Body of pancreas (tissue), 4 donors: ENCODE measurements at regions not wholly inside any gene's neighbourhood (a gene's known extent, or its start where the extent isn't known, plus 50 kb on each side); places are given as distances from the start of the nearest gene placed in this dataset.

Experiments
- ATAC-seq: fragments of 150-250 bp; one replicate; pipeline ENCODE4 v1.9.1; 2016
- DNase-seq, 4 donors: peaks; one replicate each; pipeline ENCODE4 v3.0.0-alpha.2; 2019
- H3K27ac ChIP-seq, 4 donors: fragments of 200-600 bp; sonication (generic); 1 replicate in 3 of 4; 2 replicates in 1 of 4; pipeline versions ENCODE4 v1.5.1 to v1.6.1; 2016 to 2019; ENCODE audit warnings: mild to moderate bottlenecking in 1 of 4, mixed read lengths in 1 of 4, moderate library complexity in 1 of 4
- H3K27me3 ChIP-seq, 2 donors: fragments of 200-600 bp; sonication (generic); one replicate each; pipeline ENCODE4 v1.6.0; 2016; ENCODE audit warnings: mild to moderate bottlenecking in 1 of 2
- H3K36me3 ChIP-seq, 2 donors: fragments of 200-600 bp; sonication (generic); replicated peaks in 1 of 2; 2 replicates each; pipeline ENCODE4 v1.5.1; 2016; ENCODE audit warnings: low read depth in 2 of 2; ENCODE audit not compliant: insufficient read depth in 1 of 2
- H3K4me1 ChIP-seq: fragments of 200-600 bp; sonication (generic); one replicate; pipeline ENCODE4 v1.6.0; 2016
- H3K4me3 ChIP-seq, 2 donors: fragments of 200-600 bp; sonication (generic); 1 replicate in 1 of 2; 2 replicates in 1 of 2; pipeline ENCODE4 v1.5.1; 2016 to 2019
- H3K9me3 ChIP-seq, 3 donors: fragments of 200-600 bp; sonication (generic); 1 replicate in 2 of 3; 2 replicates in 1 of 3; pipeline ENCODE4 v1.5.1; 2016
- CTCF ChIP-seq, 7 experiments: fragments of 450-650 bp in 4 of 7; fragments of 200-600 bp in 3 of 7; sonication (generic) in 3 of 7; IDR thresholded peaks; one replicate each; pipeline ENCODE4 v1.5.1; 2016 to 2019; ENCODE audit warnings: antibody characterized with exemption in 7 of 7
- POLR2A ChIP-seq, 3 donors: fragments of 450-650 bp; IDR thresholded peaks; one replicate each; pipeline ENCODE4 v1.6.1; 2016; ENCODE audit warnings: antibody characterized with exemption in 3 of 3, mild to moderate bottlenecking in 2 of 3
- WGBS, 2 donors: methylation state at CpG; one replicate each; pipeline ENCODE4 v1.1.5; 2017; 5-methylcytosine and 5-hydroxymethylcytosine counted together
- intact Hi-C: fragments of 100-400 bp; cut with DNase I; formaldehyde crosslinking; loops from one replicate; pipeline ENCODE4 v1.15.1; 2023

GRCh38 chr12:107986183-107986582 lies 142.9 kb upstream of the WSCD2 start:
- Histone ChIP-seq H3K27ac (no peak overlapping the region), H3K9me3 (no peaks in the 10 kb centered on the region), H3K4me1 (no peaks in the 10 kb centered on the region), H3K4me3 (no peak overlapping the region), H3K36me3 (no peaks in the 10 kb centered on the region), H3K27me3 (no peaks in the 10 kb centered on the region)
- DNase-seq (no peak), ATAC-seq (no peak)
- intact Hi-C loops = no loop called here
- no peak for TF ChIP-seq CTCF (IDR thresholded peaks at IDR 0.05)
- TF ChIP-seq POLR2A (IDR thresholded peaks at IDR 0.05) = no peak
- WGBS, 2 donors = 18 to 25% methylated on average over 1 of the region's 1 CpG

GRCh38 chr12:107990325-107990724 lies 138.8 kb upstream of the WSCD2 start:
- Histone ChIP-seq H3K27ac (no peak overlapping the region), H3K4me1 (no peaks in the 10 kb centered on the region), H3K9me3 (no peaks in the 10 kb centered on the region), H3K4me3 (no peak overlapping the region), H3K36me3 (no peaks in the 10 kb centered on the region), H3K27me3 (no peaks in the 10 kb centered on the region)
- intact Hi-C loops = no loop called here
- ATAC-seq = no peak
- TF ChIP-seq CTCF (IDR thresholded peaks at IDR 0.05) (peak in 6 of 7 experiments; percentile 7 to 58 (median 42)), POLR2A (IDR thresholded peaks at IDR 0.05) (no peak)
- DNase-seq = peak in 3 of 4 donors; percentile 19 to 55 (median 35)
- 3 to 4% methylated on average over 2 of the region's 2 CpGs for WGBS, 2 donors

GRCh38 chr12:107992029-107992428 lies 137.1 kb upstream of the WSCD2 start:
- no peaks in the 10 kb centered on the region for H3K4me1 ChIP-seq
- no peak overlapping the region for H3K4me3 ChIP-seq
- WGBS, 2 donors = 44 to 47% methylated on average over 2 of the region's 2 CpGs
- DNase-seq = no peak
- H3K27me3 ChIP-seq = no peaks in the 10 kb centered on the region
- no peak for TF ChIP-seq POLR2A (IDR thresholded peaks at IDR 0.05)
- H3K27ac ChIP-seq = no peak overlapping the region
- ATAC-seq = no peak
- no peaks in the 10 kb centered on the region for H3K9me3 ChIP-seq
- no peaks in the 10 kb centered on the region for H3K36me3 ChIP-seq
- intact Hi-C loops = no loop called here

GRCh38 chr12:107992870-107993451 lies 136.1 kb upstream of the WSCD2 start:
- TF ChIP-seq CTCF (IDR thresholded peaks at IDR 0.05) = peak in 5 of 7 experiments; percentile 19 to 46 (median 40)
- no peak for TF ChIP-seq POLR2A (IDR thresholded peaks at IDR 0.05)
- intact Hi-C loops = no loop called here

GRCh38 chr12:107998863-107999262 lies 130.2 kb upstream of the WSCD2 start:
- no peaks in the 10 kb centered on the region for H3K27me3 ChIP-seq
- no peaks in the 10 kb centered on the region for H3K9me3 ChIP-seq
- no peak overlapping the region for H3K4me3 ChIP-seq
- no peaks in the 10 kb centered on the region for H3K36me3 ChIP-seq
- no peak overlapping the region for H3K27ac ChIP-seq
- DNase-seq = no peak
- WGBS, 2 donors = 78 to 83% methylated on average over 4 of the region's 4 CpGs
- TF ChIP-seq CTCF (IDR thresholded peaks at IDR 0.05) (no peak), POLR2A (IDR thresholded peaks at IDR 0.05) (no peak)
- intact Hi-C loops = no loop called here
- no peak for ATAC-seq
- no peaks in the 10 kb centered on the region for H3K4me1 ChIP-seq

More at GRCh38 chr12:107992870-107993451, 136.1 kb upstream of the WSCD2 start:
- Histone ChIP-seq H3K4me1 (no peaks in the 10 kb centered on the region), H3K27me3 (no peaks in the 10 kb centered on the region), H3K9me3 (no peaks in the 10 kb centered on the region), H3K27ac (no peak overlapping the region), H3K4me3 (no peak overlapping the region), H3K36me3 (no peaks in the 10 kb centered on the region)
- WGBS, 2 donors = 28 to 31% methylated on average over 4 of the region's 4 CpGs
- no peak for ATAC-seq
- DNase-seq = peak in 3 of 4 donors; percentile 13 to 17 (median 16)
